SK-N-SH (cell line): ENCODE measurements at regions not wholly inside any gene's neighbourhood (a gene's known extent, or its start where the extent isn't known, plus 50 kb on each side); places are given as distances from the start of the nearest gene placed in this dataset.

ENCODE experiments used
- CTCF ChIA-PET: fragments of 300-600, 350-600 bp; formaldehyde crosslinking; extraction: SDS; loops from one replicate; lab custom pipeline; 2021; lab: Yijun Ruan, JAX
- POLR2A ChIA-PET: fragments of 350-600 bp; sonication (Branson Sonifier 250); formaldehyde crosslinking; extraction: SDS; loops from one replicate; lab custom pipeline; 2020; ENCODE audit warnings: antibody characterized with exemption, inconsistent platforms; lab: Yijun Ruan, JAX
- DNase-seq: peaks from one replicate; pipeline ENCODE4 v3.0.0; 2012
- H2AFZ ChIP-seq: fragments of 200-600 bp; sonication (generic); 2 replicates; pipeline ENCODE4 v1.8.1; 2016; ENCODE audit warnings: antibody characterized with exemption, mild to moderate bottlenecking, low read depth
- H3F3A ChIP-seq: fragments of 200-600 bp; sonication (generic); replicated peaks from 2 replicates; pipeline ENCODE3; 2016; ENCODE audit warnings: antibody characterized with exemption, mild to moderate bottlenecking; ENCODE audit not compliant: insufficient read depth
- H3K27ac ChIP-seq, 2 experiments: fragments of 200-500 bp in 1 of 2; fragments of 200-600 bp in 1 of 2; sonication (Bioruptor generic) in 1 of 2; sonication (generic), shearing (Covaris generic) in 1 of 2; 2 replicates each; pipeline versions ENCODE4 v1.5.1 to v1.6.1; 2014 to 2016; ENCODE audit warnings: low read depth in 2 of 2, inconsistent platforms in 1 of 2, low read length in 1 of 2, mild to moderate bottlenecking in 1 of 2, mixed read lengths in 1 of 2
- H3K27me3 ChIP-seq: fragments of 200-600 bp; sonication (generic), shearing (Covaris generic); 2 replicates; pipeline ENCODE4 v1.6.1; 2016; ENCODE audit warnings: mixed run types; ENCODE audit not compliant: insufficient read depth
- H3K36me3 ChIP-seq, 2 experiments: fragments of 200-500 bp in 1 of 2; fragments of 200-600 bp in 1 of 2; sonication (Bioruptor generic) in 1 of 2; sonication (generic) in 1 of 2; replicated peaks in 1 of 2; 2 replicates each; pipeline versions ENCODE3 to v1.5.1; 2014 to 2016; ENCODE audit warnings: low read length in 1 of 2, mild to moderate bottlenecking in 1 of 2; ENCODE audit not compliant: insufficient read depth in 2 of 2, control insufficient read depth in 1 of 2
- H3K4me1 ChIP-seq, 2 experiments: fragments of 200-500 bp in 1 of 2; fragments of 200-600 bp in 1 of 2; sonication (Bioruptor generic) in 1 of 2; sonication (generic), shearing (Covaris generic) in 1 of 2; 2 replicates each; pipeline versions ENCODE4 v1.5.1 to v1.6.1; 2014 to 2016; ENCODE audit warnings: low read depth in 1 of 2, low read length in 1 of 2, mixed run types in 1 of 2; ENCODE audit not compliant: insufficient read depth in 2 of 2, control insufficient read depth in 1 of 2
- H3K4me2 ChIP-seq: fragments of 200-600 bp; sonication (generic), shearing (Covaris generic); 2 replicates; pipeline ENCODE4 v1.6.1; 2017; ENCODE audit warnings: mixed run types
- H3K4me3 ChIP-seq, 2 experiments: fragments of 200-500 bp in 1 of 2; fragments of 200-600 bp in 1 of 2; sonication (Bioruptor generic) in 1 of 2; sonication (generic), shearing (Covaris generic) in 1 of 2; 2 replicates each; pipeline versions ENCODE4 v1.5.1 to v1.8.1; 2014 to 2016; ENCODE audit warnings: low read depth in 2 of 2, inconsistent platforms in 1 of 2, low read length in 1 of 2, mild to moderate bottlenecking in 1 of 2, mixed read lengths in 1 of 2, moderate library complexity in 1 of 2
- H3K79me2 ChIP-seq: fragments of 200-600 bp; sonication (generic); 2 replicates; pipeline ENCODE4 v1.8.1; 2017; ENCODE audit warnings: mild to moderate bottlenecking; ENCODE audit not compliant: insufficient read depth
- H3K9ac ChIP-seq: fragments of 200-600 bp; sonication (generic); 2 replicates; pipeline ENCODE4 v1.6.1; 2017; ENCODE audit warnings: mixed run types
- H3K9me2 ChIP-seq: fragments of 200-600 bp; sonication (generic); 2 replicates; pipeline ENCODE4 v1.6.1; 2017; ENCODE audit warnings: mixed run types
- H3K9me3 ChIP-seq: fragments of 200-600 bp; sonication (generic); 2 replicates; pipeline ENCODE4 v1.6.1; 2017; ENCODE audit warnings: mixed run types, mild to moderate bottlenecking, moderate library complexity
- H4K20me1 ChIP-seq: fragments of 200-600 bp; sonication (generic); 2 replicates; pipeline ENCODE4 v1.6.1; 2017; ENCODE audit warnings: mild to moderate bottlenecking, mixed run types; ENCODE audit not compliant: insufficient read depth
- CHD2 ChIP-seq: fragments of 150-350 bp; IDR thresholded peaks from 2 replicates; pipeline ENCODE4 v1.6.1; 2018; ENCODE audit warnings: low read length; ENCODE audit not compliant: partially characterized antibody
- ELF1 ChIP-seq: IDR thresholded peaks from 2 replicates; pipeline ENCODE4 v1.4.0; 2012
- EZH2phosphoT487 ChIP-seq: fragments of 200-600 bp; sonication (generic); IDR thresholded peaks from 2 replicates; pipeline ENCODE4 v1.6.1; 2017; ENCODE audit warnings: low read depth, mixed run types, mild to moderate bottlenecking, antibody characterized with exemption, moderate library complexity, borderline replicate concordance
- FOXM1 ChIP-seq: IDR thresholded peaks from 2 replicates; pipeline ENCODE4 v1.4.0; 2012; ENCODE audit warnings: low read depth, mild to moderate bottlenecking
- GABPA ChIP-seq: IDR thresholded peaks from 2 replicates; pipeline ENCODE4 v1.4.0; 2012; ENCODE audit warnings: low read depth, mild to moderate bottlenecking
- GATA2 ChIP-seq: sonication (generic); formaldehyde crosslinking; IDR thresholded peaks from 2 replicates; pipeline ENCODE4 v1.5.0; 2020; ENCODE audit warnings: mild to moderate bottlenecking, missing genetic modification reagents
- MXI1 ChIP-seq: IDR thresholded peaks from 2 replicates; pipeline ENCODE4 v1.6.1; 2012; ENCODE audit warnings: mild to moderate bottlenecking, low read depth, low read length, improper control_type of control experiment
- NFIC ChIP-seq: IDR thresholded peaks from 2 replicates; pipeline ENCODE4 v1.4.0; 2012; ENCODE audit warnings: borderline replicate concordance
- NRF1 ChIP-seq: IDR thresholded peaks from 2 replicates; pipeline ENCODE4 v1.6.1; 2012; ENCODE audit warnings: low read depth, mild to moderate bottlenecking, low read length
- POLR2AphosphoS5 ChIP-seq: IDR thresholded peaks from 2 replicates; pipeline ENCODE4 v1.6.1; 2012; ENCODE audit warnings: low read depth, low read length
- RXRA ChIP-seq: IDR thresholded peaks from 2 replicates; pipeline ENCODE4 v1.4.0; 2012; ENCODE audit warnings: low read depth, mild to moderate bottlenecking, borderline replicate concordance
- SMC3 ChIP-seq: IDR thresholded peaks from 2 replicates; pipeline ENCODE4 v1.6.1; 2012; ENCODE audit warnings: low read depth, low read length, improper control_type of control experiment
- TAF1 ChIP-seq: IDR thresholded peaks from 2 replicates; pipeline ENCODE4 v1.6.1; 2012; ENCODE audit warnings: low read depth, mild to moderate bottlenecking, low read length, moderate library complexity, borderline replicate concordance
- TEAD4 ChIP-seq: IDR thresholded peaks from 2 replicates; pipeline ENCODE4 v1.4.0; 2012; ENCODE audit warnings: mild to moderate bottlenecking, borderline replicate concordance; ENCODE audit not compliant: insufficient read depth
- WGBS: methylation state at CpG from one replicate; pipeline ENCODE4 v1.1.6; 2017; ENCODE audit warnings: low lambda C conversion rate; 5-methylcytosine and 5-hydroxymethylcytosine counted together
- TF ChIP-seq, protein P1 (sequence below): IDR thresholded peaks from 2 replicates; pipeline ENCODE4 v1.4.0; 2012; ENCODE audit warnings: low read depth, borderline replicate concordance
- TF ChIP-seq, protein P2 (sequence below): IDR thresholded peaks from 2 replicates; pipeline ENCODE4 v1.6.1; 2012; ENCODE audit warnings: mild to moderate bottlenecking, low read depth, low read length, moderate library complexity
- TF ChIP-seq, protein P3 (sequence below): IDR thresholded peaks from 2 replicates; pipeline ENCODE4 v1.4.0; 2012; ENCODE audit warnings: low read depth, borderline replicate concordance

DNA sequence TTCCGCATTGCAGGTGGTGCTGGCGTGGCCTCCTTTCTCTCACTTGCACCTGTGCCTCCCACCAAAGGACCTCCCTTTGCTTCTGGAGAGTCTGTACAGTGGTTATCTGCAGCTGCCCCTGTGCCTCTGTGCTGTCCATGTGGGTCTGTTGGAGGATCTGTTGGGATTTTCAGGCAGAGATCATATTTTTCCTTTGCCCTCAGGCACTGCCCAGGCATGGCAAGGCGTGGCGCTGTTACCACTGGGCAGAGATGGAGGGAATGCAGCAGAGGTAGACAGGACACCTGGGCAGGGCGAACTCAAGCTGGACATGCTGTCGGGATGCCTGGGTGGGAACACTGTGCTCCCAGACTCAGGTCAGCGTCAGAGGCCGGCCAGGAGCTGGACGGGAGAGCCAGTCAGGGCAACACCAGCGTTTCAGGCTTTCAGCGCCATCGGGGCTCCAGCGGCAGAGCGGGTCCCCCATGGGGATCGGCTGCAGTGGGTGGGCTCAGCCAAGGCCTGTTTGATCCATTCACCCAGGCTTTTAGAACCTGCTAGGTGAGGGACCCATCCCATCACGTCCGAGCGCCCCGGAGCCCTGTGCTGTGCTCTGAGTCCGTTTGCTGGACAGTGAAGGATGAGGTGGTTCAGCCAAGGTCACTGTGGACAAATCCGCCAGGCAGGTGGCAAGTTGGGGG lies 718.9 kb downstream of the BRD1 start:
- no peak for TF ChIP-seq POLR2AphosphoS5
- TF ChIP-seq NFIC: no peak
- no peak for TF ChIP-seq NRF1
- no peak for TF ChIP-seq GATA2 (CRISPR knock-in tag)
- no peak for TF ChIP-seq ELF1
- TF ChIP-seq TEAD4: no peak
- TF ChIP-seq SMC3: no peak
- TF ChIP-seq RXRA: no peak
- no peak for TF ChIP-seq CHD2
- TF ChIP-seq TAF1: no peak
- TF ChIP-seq, protein P1, sequence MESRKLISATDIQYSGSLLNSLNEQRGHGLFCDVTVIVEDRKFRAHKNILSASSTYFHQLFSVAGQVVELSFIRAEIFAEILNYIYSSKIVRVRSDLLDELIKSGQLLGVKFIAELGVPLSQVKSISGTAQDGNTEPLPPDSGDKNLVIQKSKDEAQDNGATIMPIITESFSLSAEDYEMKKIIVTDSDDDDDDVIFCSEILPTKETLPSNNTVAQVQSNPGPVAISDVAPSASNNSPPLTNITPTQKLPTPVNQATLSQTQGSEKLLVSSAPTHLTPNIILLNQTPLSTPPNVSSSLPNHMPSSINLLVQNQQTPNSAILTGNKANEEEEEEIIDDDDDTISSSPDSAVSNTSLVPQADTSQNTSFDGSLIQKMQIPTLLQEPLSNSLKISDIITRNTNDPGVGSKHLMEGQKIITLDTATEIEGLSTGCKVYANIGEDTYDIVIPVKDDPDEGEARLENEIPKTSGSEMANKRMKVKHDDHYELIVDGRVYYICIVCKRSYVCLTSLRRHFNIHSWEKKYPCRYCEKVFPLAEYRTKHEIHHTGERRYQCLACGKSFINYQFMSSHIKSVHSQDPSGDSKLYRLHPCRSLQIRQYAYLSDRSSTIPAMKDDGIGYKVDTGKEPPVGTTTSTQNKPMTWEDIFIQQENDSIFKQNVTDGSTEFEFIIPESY: no peak
- TF ChIP-seq, all 33 proteins: peak for 0
- 35% methylated on average over 14 of the region's 21 CpGs for WGBS
- no peak overlapping the region for H3K27ac ChIP-seq
- no peaks in the 10 kb centered on the region for H3K36me3 ChIP-seq
- no peak overlapping the region for H3K4me3 ChIP-seq
- no peak for DNase-seq
- no peak overlapping the region for H3K4me2 ChIP-seq
- H3K4me1 ChIP-seq: peaks cover 0 to 17% of the 10 kb centered on the region in 2 experiments; a peak in 1 of 4 replicates
- ChIA-PET CTCF (interaction anchor here (1.0 kb wide), 1 partner anchor 10 kb away, joined by 3 read pairs; no protein-coding TSS in a partner anchor), POLR2A (no interaction called here)
- H4K20me1 ChIP-seq: no peaks in the 10 kb centered on the region
- H3K9me2 ChIP-seq: no peaks in the 10 kb centered on the region
- H3K9ac ChIP-seq: no peak overlapping the region
- H3K27me3 ChIP-seq: no peaks in the 10 kb centered on the region; the same call in 1 of the 2 replicates
- no peaks in the 10 kb centered on the region for H3K79me2 ChIP-seq
- no peaks in the 10 kb centered on the region for H3F3A ChIP-seq
- no peaks in the 10 kb centered on the region for H3K9me3 ChIP-seq
- no peak overlapping the region for H2AFZ ChIP-seq

DNA sequence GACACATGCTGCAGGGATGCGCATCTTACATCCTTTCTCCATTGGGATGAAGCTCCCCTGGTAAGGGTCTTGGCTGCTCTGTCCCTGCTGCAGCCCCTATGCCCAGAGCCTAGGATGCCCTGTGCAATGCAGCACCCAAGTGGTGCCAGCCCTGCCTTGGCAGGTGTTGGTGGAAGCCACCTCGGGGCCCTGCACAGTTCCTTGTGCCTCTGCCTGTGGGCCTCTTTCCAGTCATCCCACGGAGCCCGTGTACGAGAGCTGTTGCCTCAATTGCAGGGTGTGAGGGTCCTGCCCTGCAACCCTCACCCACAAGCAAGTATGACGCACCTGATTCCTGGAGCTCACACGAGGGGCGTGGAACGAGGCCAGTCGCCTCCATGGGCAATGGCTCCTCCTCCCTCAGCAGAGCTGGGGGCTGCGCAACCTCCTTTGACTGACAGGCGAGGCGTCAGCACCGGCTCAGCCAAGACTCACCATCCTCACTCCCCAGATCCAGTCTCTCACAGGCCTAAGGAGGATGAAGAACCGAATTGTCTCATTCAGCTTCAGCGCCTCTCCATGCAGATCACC lies 719.6 kb downstream of the BRD1 start:
- H3K4me1 ChIP-seq: peaks cover 0 to 23% of the 10 kb centered on the region in 2 experiments; a peak in 1 of 4 replicates
- no peaks in the 10 kb centered on the region; the same call in 1 of the 2 replicates for H3K27me3 ChIP-seq
- H3F3A ChIP-seq: no peaks in the 10 kb centered on the region
- H3K9me3 ChIP-seq: no peaks in the 10 kb centered on the region
- WGBS: 69% methylated on average over 5 of the region's 16 CpGs
- no peak overlapping the region for H3K27ac ChIP-seq
- no peak overlapping the region for H3K4me3 ChIP-seq
- no peaks in the 10 kb centered on the region for H3K36me3 ChIP-seq
- no peak for DNase-seq
- TF ChIP-seq GABPA: no peak
- TF ChIP-seq, protein P2, sequence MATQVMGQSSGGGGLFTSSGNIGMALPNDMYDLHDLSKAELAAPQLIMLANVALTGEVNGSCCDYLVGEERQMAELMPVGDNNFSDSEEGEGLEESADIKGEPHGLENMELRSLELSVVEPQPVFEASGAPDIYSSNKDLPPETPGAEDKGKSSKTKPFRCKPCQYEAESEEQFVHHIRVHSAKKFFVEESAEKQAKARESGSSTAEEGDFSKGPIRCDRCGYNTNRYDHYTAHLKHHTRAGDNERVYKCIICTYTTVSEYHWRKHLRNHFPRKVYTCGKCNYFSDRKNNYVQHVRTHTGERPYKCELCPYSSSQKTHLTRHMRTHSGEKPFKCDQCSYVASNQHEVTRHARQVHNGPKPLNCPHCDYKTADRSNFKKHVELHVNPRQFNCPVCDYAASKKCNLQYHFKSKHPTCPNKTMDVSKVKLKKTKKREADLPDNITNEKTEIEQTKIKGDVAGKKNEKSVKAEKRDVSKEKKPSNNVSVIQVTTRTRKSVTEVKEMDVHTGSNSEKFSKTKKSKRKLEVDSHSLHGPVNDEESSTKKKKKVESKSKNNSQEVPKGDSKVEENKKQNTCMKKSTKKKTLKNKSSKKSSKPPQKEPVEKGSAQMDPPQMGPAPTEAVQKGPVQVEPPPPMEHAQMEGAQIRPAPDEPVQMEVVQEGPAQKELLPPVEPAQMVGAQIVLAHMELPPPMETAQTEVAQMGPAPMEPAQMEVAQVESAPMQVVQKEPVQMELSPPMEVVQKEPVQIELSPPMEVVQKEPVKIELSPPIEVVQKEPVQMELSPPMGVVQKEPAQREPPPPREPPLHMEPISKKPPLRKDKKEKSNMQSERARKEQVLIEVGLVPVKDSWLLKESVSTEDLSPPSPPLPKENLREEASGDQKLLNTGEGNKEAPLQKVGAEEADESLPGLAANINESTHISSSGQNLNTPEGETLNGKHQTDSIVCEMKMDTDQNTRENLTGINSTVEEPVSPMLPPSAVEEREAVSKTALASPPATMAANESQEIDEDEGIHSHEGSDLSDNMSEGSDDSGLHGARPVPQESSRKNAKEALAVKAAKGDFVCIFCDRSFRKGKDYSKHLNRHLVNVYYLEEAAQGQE: no peak
- no peak for TF ChIP-seq TAF1
- no peak for TF ChIP-seq FOXM1
- TF ChIP-seq, protein P1: no peak
- no peak for TF ChIP-seq MXI1
- TF ChIP-seq, protein P3, sequence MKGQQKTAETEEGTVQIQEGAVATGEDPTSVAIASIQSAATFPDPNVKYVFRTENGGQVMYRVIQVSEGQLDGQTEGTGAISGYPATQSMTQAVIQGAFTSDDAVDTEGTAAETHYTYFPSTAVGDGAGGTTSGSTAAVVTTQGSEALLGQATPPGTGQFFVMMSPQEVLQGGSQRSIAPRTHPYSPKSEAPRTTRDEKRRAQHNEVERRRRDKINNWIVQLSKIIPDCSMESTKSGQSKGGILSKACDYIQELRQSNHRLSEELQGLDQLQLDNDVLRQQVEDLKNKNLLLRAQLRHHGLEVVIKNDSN: no peak
- no peak for TF ChIP-seq EZH2phosphoT487
- no peaks in the 10 kb centered on the region for H4K20me1 ChIP-seq
- H3K4me2 ChIP-seq: no peak overlapping the region
- no peaks in the 10 kb centered on the region for H3K79me2 ChIP-seq
- no peak overlapping the region for H3K9ac ChIP-seq
- no peak overlapping the region for H2AFZ ChIP-seq
- ChIA-PET CTCF (no interaction called here), POLR2A (no interaction called here)
- H3K9me2 ChIP-seq: no peaks in the 10 kb centered on the region
